ENCODE measurements at regions not wholly inside any gene's neighbourhood (a gene's known extent, or its start where the extent isn't known, plus 50 kb on each side); places are given as distances from the start of the nearest gene placed in this dataset.

DNA sequence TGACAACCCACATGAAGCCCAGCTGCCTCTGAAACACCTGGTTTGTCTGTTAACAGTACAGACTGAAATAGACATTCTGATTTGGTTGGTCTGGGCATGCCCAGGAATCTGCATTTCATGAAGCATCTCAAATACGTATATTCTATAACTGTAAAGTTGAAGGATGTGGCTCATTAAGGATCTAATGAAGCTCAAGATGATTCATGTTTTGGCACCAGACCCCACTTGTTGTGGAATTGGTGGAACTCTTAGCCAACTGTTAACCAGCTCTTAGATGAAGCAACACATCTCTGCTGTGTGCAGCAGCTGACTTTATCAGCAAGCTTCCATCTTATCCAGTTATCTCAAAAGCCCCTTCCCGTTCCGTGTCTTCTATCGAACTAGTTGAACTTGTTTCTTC is 232.2 kb downstream of the INSC start:
- Mint-ChIP-seq H3K9me3 (peaks cover 0 to 6% (median 3%) of the 10 kb centered on the region in 7 donors), H3K27ac (no peak overlapping the region), H3K4me1 (no peaks in the 10 kb centered on the region), H3K36me3 (no peaks in the 10 kb centered on the region), H3K4me3 (no peak overlapping the region), H3K27me3 (ENCODE audit: low read depth in 3 of 3) (no peaks in the 10 kb centered on the region)
- Histone ChIP-seq H3K27ac (ENCODE audit: low read depth in 1 of 2, low read length in 2 of 2) (no peak overlapping the region), H3K79me2 (ENCODE audit: insufficient read depth, low read length) (no peaks in the 10 kb centered on the region), H3K36me3 (replicated peaks in 1 of 2; ENCODE audit: control insufficient read depth in 1 of 2, insufficient read depth in 2 of 2, low read length in 2 of 2) (no peaks in the 10 kb centered on the region), H3K9ac (ENCODE audit: insufficient read depth, low read length, poor library complexity, severe bottlenecking) (no peak overlapping the region), H4K20me1 (ENCODE audit: insufficient read depth, low read length) (no peaks in the 10 kb centered on the region), H3K4me1 (ENCODE audit: control insufficient read depth in 1 of 2, insufficient read depth in 2 of 2, low read length in 2 of 2) (no peaks in the 10 kb centered on the region), H2AFZ (ENCODE audit: insufficient read depth, low read depth, low read length, poor library complexity, severe bottlenecking) (no peak overlapping the region), H3K27me3 (ENCODE audit: control insufficient read depth in 2 of 2, insufficient read depth in 2 of 2, low read length in 2 of 2) (no peaks in the 10 kb centered on the region), H3K4me3 (replicated peaks in 1 of 3; ENCODE audit: low read depth in 2 of 3, low read length in 3 of 3) (no peak overlapping the region), H3K9me3 (replicated peaks in 1 of 2; ENCODE audit: control insufficient read depth in 1 of 2, insufficient read depth in 1 of 2, low read length in 2 of 2) (no peaks in the 10 kb centered on the region), H3K4me2 (replicated peaks; ENCODE audit: extremely low read depth, low read length, poor library complexity, severe bottlenecking) (no peak overlapping the region)
- no peak for DNase-seq
- intact Hi-C loops (cut with micrococcal nuclease) = no loop called here
- WGBS (ENCODE audit: insufficient coverage) = 97% methylated on average over 4 of the region's 4 CpGs
- TF ChIP-seq, protein P1, sequence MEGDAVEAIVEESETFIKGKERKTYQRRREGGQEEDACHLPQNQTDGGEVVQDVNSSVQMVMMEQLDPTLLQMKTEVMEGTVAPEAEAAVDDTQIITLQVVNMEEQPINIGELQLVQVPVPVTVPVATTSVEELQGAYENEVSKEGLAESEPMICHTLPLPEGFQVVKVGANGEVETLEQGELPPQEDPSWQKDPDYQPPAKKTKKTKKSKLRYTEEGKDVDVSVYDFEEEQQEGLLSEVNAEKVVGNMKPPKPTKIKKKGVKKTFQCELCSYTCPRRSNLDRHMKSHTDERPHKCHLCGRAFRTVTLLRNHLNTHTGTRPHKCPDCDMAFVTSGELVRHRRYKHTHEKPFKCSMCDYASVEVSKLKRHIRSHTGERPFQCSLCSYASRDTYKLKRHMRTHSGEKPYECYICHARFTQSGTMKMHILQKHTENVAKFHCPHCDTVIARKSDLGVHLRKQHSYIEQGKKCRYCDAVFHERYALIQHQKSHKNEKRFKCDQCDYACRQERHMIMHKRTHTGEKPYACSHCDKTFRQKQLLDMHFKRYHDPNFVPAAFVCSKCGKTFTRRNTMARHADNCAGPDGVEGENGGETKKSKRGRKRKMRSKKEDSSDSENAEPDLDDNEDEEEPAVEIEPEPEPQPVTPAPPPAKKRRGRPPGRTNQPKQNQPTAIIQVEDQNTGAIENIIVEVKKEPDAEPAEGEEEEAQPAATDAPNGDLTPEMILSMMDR (IDR thresholded peaks at IDR 0.05) = no peak

DNA sequence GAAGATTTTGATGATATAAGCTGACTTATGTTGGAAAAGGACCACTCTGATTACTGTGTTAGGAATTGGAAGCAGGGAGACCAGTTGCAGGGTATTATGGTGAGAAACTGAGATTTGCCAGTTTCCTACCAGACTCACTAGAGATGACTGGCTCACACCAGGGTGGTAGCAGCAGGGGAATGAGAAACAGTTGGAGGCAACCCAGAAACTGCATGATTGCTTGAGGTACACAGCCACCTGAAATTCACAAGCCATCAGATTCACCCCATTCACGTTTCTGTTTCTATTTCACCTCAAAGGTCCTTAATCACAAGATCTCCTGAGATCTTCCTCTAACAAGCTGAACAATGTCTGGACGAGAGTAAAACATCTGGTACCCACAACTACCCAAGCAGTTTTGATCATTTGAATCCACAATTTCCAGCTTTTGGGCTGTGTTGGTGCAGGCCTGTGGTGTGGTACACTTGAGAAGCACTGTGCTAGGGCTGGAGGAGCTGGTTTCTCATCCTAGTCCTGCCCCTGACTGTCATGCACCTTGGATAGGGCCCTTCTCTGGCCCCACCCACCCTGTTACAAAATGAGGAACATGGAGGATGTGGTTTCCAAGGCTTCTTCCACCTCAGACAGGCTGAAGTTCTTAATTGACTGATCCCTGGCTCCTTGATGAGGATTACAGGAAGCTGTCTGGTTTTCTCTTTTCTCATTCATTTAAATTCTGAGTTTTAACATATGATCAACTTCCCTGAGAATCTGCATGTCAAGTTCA is 233.4 kb downstream of the INSC start:
- no peak for DNase-seq
- no peak overlapping the region for H3K9ac ChIP-seq (ENCODE audit: insufficient read depth, low read length, poor library complexity, severe bottlenecking)
- WGBS (ENCODE audit: insufficient coverage) = 67% methylated on average over 1 of the region's 2 CpGs
- no peak overlapping the region for H2AFZ ChIP-seq (ENCODE audit: insufficient read depth, low read depth, low read length, poor library complexity, severe bottlenecking)
- TF ChIP-seq, protein P1 (IDR thresholded peaks at IDR 0.05) = no peak
- Mint-ChIP-seq H3K27me3 (ENCODE audit: low read depth in 3 of 3) (no peaks in the 10 kb centered on the region), H3K36me3 (no peaks in the 10 kb centered on the region), H3K27ac (no peak overlapping the region), H3K9me3 (peaks cover 0 to 8% (median 2%) of the 10 kb centered on the region in 7 donors), H3K4me1 (no peaks in the 10 kb centered on the region), H3K4me3 (no peak overlapping the region)
- no peaks in the 10 kb centered on the region for H3K36me3 ChIP-seq (replicated peaks in 1 of 2; ENCODE audit: control insufficient read depth in 1 of 2, insufficient read depth in 2 of 2, low read length in 2 of 2)
- no peaks in the 10 kb centered on the region for H3K79me2 ChIP-seq (ENCODE audit: insufficient read depth, low read length)
- H3K27ac ChIP-seq (ENCODE audit: low read depth in 1 of 2, low read length in 2 of 2) = no peak overlapping the region
- no peak overlapping the region for H3K4me3 ChIP-seq (replicated peaks in 1 of 3; ENCODE audit: low read depth in 2 of 3, low read length in 3 of 3)
- H4K20me1 ChIP-seq (ENCODE audit: insufficient read depth, low read length) = no peaks in the 10 kb centered on the region
- H3K4me1 ChIP-seq (ENCODE audit: control insufficient read depth in 1 of 2, insufficient read depth in 2 of 2, low read length in 2 of 2) = no peaks in the 10 kb centered on the region
- no peaks in the 10 kb centered on the region for H3K27me3 ChIP-seq (ENCODE audit: control insufficient read depth in 2 of 2, insufficient read depth in 2 of 2, low read length in 2 of 2)
- intact Hi-C loops (cut with micrococcal nuclease) = no loop called here
- H3K4me2 ChIP-seq (replicated peaks; ENCODE audit: extremely low read depth, low read length, poor library complexity, severe bottlenecking) = no peak overlapping the region
- no peaks in the 10 kb centered on the region for H3K9me3 ChIP-seq (replicated peaks in 1 of 2; ENCODE audit: control insufficient read depth in 1 of 2, insufficient read depth in 1 of 2, low read length in 2 of 2)
